Stimulated activated CD4-positive, alpha-beta T cell treated with anti-CD3 and anti-CD28 coated beads, Interleukin-15, amount 100 ng/mL, for 24 hours (primary cell): ENCODE measurements at regions not wholly inside any gene's neighbourhood (a gene's known extent, or its start where the extent isn't known, plus 50 kb on each side); places are given as distances from the start of the nearest gene placed in this dataset.

Experiments
- DNase-seq: peaks from one replicate; pipeline ENCODE4 v3.0.0-alpha.2; 2020

GRCh38 chr2:151197184-151198108 is 64.2 kb downstream of the RBM43 start:
- DNase-seq, result no peak

DNA sequence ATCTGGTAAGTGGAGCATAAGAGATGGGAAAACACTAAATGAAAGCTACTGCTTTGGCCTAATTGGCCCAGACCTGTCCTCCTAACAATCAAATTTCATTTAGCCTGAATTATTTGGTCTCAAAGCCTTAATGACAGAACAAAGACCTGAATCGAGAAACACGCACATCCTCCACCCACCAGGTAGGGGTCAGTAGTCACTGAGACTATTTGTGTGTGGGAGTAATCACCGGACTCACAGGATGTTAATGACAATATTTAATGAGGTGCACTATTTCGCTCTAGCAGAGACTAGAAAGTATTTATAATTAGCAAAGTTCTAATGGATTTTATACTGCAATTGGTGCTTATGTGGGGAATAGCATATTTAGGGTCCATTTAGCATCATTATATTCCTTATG is 68.1 kb downstream of the RBM43 start:
- DNase-seq, result no peak

GRCh38 chr2:151192681-151193080 is 69.0 kb downstream of the RBM43 start:
- DNase-seq, result no peak

DNA sequence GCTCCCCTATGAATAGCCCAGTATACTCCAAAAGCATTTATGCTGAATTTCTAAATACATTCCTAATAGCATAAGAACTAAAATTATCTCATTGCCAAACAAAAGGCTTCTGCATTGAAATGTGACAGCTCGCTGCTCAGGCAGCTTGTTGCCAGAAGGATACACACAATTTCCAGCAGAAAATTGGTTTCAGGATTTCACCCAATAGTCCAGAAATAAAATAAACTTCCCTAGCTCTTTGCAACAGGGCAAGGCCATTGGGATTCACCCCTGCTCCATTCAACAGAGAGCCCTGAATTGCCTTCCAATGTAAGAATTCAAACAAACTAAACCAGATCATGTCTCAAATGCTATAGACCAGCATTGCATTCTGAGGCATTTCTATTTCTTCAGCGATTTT is 70.7 kb downstream of the RBM43 start:
- no peak for DNase-seq

- peak; percentile 19 for DNase-seq
These were observed 72.5 kb downstream of the RBM43 start for GRCh38 chr2:151189125-151189524.

DNA sequence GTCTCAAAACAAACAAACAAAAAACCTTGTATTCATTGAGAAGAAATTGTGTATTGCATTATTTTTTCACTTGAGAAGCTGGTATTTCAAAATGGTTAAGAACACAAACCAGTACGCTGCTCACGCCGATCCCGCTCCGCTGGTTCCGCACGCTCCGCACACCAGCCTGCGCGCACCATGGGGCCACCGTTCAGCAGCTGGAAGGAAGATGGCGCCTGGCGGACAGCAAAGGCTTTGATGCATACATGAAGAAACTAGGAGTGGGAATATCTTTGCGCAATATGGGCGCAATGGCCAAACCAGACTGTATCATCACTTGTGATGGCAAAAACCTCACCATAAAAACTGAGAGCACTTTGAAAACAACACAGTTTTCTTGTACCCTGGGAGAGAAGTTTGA is 75.7 kb downstream of the RBM43 start:
- no peak for DNase-seq

- no peak for DNase-seq
These were observed 78.5 kb downstream of the RBM43 start for GRCh38 chr2:151182899-151183809.

GRCh38 chr2:151182396-151182795 is 79.3 kb downstream of the RBM43 start:
- no peak for DNase-seq

DNA sequence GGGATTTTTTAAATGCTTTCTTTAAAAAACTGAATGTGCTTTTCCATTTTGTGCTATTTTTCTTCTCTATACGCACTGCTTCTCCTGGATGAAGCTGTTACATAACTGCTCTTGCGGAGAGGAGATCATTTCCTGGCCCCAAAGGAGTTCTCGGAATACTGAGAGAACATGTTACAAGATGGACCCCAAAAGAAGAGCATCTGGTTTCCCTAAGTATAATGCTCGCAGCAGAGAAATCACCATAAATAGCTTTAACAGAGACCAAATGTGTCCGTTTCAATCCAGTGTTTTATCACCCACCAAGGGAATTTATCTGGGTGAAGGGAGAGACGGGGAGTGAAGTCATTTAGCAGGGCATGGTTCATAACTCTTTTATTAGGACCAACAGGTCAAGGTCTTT is 80.1 kb downstream of the RBM43 start:
- no peak for DNase-seq

GRCh38 chr2:151180123-151180522 is 81.5 kb downstream of the RBM43 start:
- no peak for DNase-seq

DNA sequence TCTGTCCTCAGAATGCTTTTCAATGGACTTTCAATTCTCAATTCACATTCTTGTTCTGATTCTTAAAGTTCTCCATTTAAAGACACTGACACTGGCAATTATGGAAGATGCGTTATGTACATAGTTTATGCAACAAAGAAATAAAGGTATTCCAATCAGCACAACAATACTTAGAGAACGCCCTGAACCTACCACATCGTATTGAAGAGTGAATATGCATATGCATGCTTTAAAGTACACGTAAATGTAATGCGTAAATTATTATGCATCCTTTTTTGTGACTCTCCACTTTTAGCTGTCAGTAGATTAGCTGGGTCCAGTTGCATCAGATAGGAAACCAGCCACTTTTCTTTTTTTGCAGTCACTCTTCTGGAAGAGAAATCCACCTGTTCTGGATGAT is 83.5 kb downstream of the RBM43 start:
- no peak for DNase-seq

- no peak for DNase-seq
These were observed 83.9 kb downstream of the RBM43 start for GRCh38 chr2:151177756-151178155.

DNA sequence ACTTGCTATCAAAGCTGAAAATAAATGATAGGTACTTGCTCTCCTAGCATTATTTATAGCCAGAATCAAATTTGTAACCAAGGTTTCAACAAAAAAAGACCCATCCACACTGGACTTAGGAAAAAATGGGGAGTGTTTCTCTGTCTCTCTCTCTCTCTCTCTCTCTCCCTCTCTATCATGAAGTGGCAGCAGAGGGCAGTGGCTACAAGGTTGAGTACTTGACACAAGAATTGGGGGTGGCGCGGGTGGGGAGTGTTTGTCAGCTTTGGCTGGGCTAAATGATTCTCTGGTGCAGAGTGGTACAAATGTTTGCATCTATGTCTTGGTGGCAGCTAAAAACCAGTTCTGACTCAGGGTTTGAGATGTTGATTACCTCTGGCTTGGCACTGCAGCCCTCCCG is 85.0 kb downstream of the RBM43 start:
- DNase-seq, result no peak

DNA sequence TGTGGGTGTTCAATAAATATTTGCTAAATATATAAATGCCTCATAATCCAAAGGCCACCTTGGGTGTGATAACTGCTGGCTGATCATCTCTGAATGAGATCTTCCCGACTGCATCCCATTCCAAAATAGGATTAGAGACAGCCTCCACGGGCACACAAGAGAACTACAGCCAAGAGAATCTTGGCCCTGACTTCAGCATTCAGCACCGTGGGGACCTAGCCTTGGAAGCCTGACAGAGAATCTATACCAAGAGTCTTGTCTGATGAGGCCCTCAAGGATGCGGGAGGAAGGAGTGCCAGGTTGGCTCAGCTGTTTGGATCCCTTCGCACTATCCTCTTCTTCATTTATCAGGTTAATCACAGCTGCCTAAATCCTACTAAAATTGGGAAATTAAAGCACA is 85.8 kb downstream of the RBM43 start:
- no peak for DNase-seq

- DNase-seq, result no peak
These were observed 87.5 kb downstream of the RBM43 start for GRCh38 chr2:151174127-151174526.

DNA sequence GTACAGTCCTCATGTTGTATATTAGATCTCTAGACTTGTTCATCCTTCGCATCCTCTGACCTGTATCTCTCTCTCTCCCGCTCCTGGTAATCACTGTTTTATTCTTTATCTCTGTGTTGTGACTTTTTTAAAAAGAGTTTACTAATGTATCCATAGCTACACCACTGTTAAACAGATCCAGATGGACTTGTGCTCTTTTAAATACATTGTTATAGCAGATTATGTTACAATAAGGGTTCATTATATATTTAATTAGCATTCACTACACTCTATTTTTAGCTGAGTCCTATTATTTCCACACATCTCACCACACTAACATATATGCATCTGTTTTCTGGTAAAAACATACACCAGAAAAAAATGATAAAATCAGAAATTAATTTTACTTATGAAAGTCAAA is 90.5 kb downstream of the RBM43 start:
- no peak for DNase-seq

DNA sequence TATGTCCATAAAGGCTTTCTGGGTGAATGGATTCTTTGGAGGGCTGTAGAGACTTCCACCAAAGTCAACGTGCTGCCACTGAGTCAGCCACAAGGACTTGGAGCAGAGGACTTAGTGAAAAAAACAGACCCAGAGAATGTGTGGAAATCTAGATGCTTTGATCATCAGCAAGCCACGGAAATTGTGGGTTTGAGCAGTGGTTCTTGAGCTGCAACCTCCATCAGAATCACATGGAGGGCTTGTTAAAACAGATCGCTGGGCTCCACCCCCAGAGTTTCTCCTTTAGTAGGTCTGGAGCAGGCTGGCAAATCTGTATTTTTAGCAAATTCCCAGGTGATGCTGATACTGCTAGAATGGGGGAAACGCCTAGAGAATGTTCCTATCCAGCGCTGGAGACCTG is 95.3 kb downstream of the RBM43 start:
- no peak for DNase-seq

DNA sequence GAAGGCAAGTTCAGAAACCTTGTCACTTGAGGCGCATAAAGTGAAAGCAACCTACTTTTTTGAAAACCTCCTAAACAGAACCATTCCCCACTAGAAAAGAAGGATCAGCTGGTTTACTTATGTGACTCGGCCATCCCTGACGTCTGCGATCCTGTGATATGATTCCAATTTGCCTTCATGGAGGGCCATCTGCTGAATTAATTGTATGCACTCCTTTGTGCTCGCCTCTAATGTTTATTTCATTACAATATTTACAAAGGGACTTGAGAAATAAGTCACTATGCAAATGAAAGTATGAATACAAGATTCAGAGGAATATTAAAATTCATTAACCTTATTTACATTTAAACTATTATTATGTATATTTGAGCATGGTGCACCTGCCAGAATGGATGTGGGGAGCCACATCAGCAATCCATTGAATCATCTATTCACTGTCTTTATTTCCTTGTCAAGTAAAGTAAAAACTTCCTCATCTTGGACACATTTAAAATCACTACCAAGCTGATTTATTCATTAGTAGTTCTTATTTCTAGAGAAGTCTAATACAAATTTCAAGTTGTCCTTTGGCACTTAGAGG is 96.5 kb downstream of the RBM43 start:
- no peak for DNase-seq

DNA sequence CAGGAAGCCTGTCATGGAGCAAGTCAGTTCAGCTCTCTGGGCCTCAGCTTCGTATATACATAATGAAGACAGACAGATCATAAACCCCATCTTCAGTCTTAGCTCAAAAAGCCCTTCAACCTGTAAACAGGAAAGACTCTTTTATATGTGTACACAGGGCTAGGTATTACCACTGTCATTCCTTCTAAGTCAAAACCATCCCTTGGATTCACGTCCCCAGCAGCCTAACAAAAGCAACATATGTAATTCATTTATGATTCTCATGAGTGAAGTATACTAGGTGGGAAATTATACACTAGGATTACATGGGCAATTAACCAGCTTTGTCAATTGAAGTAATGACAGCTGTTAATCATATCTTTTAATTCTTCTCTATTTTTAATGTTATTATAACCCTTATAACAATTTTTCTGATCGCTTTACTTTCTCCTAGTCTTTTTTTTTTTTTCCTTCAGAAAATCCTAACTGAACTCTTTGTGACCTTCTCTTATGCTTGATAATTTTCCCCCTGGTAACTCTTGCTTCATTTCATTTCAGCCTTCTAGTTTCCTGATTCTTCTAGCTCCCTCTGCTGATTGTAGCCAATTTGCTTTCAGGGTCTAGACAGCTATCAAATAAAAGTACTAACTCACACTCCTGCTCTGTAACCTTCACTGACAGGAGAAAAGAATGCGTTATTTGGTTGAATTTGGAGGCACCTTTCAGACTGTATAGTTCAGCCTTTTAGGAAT is 99.7 kb downstream of the RBM43 start:
- no peak for DNase-seq

DNA sequence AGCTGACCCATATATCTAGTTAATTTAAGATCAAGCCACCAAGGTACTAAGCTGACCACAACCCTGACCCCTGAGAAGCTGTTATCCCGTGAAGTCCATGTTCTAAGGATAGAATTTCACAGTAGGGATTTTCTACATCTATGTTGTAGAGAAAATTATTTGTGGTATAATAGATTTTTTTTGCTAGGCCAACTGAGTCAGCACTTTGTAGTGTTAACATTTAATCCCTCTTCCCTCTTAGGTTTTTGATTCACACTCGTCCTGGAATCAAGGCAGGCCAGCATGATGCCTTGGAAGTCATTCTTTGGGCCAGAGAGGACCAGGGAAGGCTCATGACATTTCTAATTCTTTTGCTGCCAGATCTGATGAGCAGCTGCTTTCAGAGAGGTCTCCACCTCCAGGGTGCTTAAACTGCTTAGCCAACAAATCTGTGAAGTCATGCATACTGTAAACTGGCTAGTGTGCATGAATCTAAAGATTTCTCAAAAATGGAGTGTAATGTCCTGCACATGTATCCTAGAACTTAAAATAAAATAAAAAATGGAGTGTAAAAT is 102.5 kb downstream of the RBM43 start:
- DNase-seq, result no peak

- DNase-seq, result no peak
These were observed 104.5 kb downstream of the RBM43 start for GRCh38 chr2:151157000-151157735.

GRCh38 chr2:151156431-151156830 is 105.2 kb downstream of the RBM43 start:
- no peak for DNase-seq
